HEK293 (cell line): ENCODE measurements at regions not wholly inside any gene's neighbourhood (a gene's known extent, or its start where the extent isn't known, plus 50 kb on each side); places are given as distances from the start of the nearest gene placed in this dataset.

ENCODE experiments used
- CTCF ChIA-PET: fragments of 350-600 bp; formaldehyde crosslinking; extraction: SDS; loops from one replicate; lab custom pipeline; 2021; ENCODE audit warnings: antibody characterized with exemption; lab: Yijun Ruan, JAX
- POLR2A ChIA-PET: fragments of 300-600 bp; formaldehyde crosslinking; extraction: SDS; loops from one replicate; lab custom pipeline; 2020; ENCODE audit warnings: antibody characterized with exemption, inconsistent platforms; lab: Yijun Ruan, JAX
- H3K27ac ChIP-seq: fragments of 200-500 bp; sonication (Bioruptor generic); 2 replicates; pipeline ENCODE4 v1.5.1; 2014; ENCODE audit warnings: low read depth, low read length, control low read depth, inconsistent platforms; ENCODE audit errors: extremely low read depth
- H3K36me3 ChIP-seq, 2 experiments: fragments of 200-500 bp in 1 of 2; sonication (Bioruptor generic) in 1 of 2; 1 replicate in 1 of 2; 2 replicates in 1 of 2; pipeline ENCODE4 v1.5.1; 2014 to 2017; ENCODE audit warnings: inconsistent platforms in 2 of 2, low read length in 2 of 2; ENCODE audit not compliant: control insufficient read depth in 2 of 2, insufficient read depth in 1 of 2
- H3K4me1 ChIP-seq: fragments of 200-500 bp; sonication (Bioruptor generic); 2 replicates; pipeline ENCODE4 v1.5.1; 2014; ENCODE audit warnings: mild to moderate bottlenecking, low read length, inconsistent platforms; ENCODE audit not compliant: control insufficient read depth, insufficient read depth
- H3K4me3 ChIP-seq: 2 replicates; pipeline ENCODE4 v1.5.1; 2011; ENCODE audit warnings: low read depth, mild to moderate bottlenecking, control low read depth, low read length, moderate library complexity
- H3K9me3 ChIP-seq: fragments of 200-500 bp; sonication (Bioruptor generic); 2 replicates; pipeline ENCODE4 v1.5.1; 2014; ENCODE audit warnings: low read depth, low read length, inconsistent platforms; ENCODE audit not compliant: control insufficient read depth, insufficient read depth
- BCL6B ChIP-seq: fragments of 450-650 bp; formaldehyde crosslinking; IDR thresholded peaks from 2 replicates; pipeline ENCODE4 v1.5.1; 2017; ENCODE audit warnings: missing biosample characterization, missing genetic modification characterization
- FEZF1 ChIP-seq: fragments of 450-650 bp; formaldehyde crosslinking; IDR thresholded peaks from 2 replicates; pipeline ENCODE4 v1.5.1; 2016; ENCODE audit warnings: missing biosample characterization, missing genetic modification characterization
- KLF16 ChIP-seq: fragments of 450-650 bp; formaldehyde crosslinking; IDR thresholded peaks from 2 replicates; pipeline ENCODE4 v1.5.1; 2017; ENCODE audit warnings: missing biosample characterization, missing genetic modification characterization
- KLF7 ChIP-seq: fragments of 450-650 bp; formaldehyde crosslinking; IDR thresholded peaks from 2 replicates; pipeline ENCODE4 v1.5.1; 2016; ENCODE audit warnings: missing biosample characterization, missing genetic modification characterization, borderline replicate concordance
- KLF8 ChIP-seq: fragments of 450-650 bp; formaldehyde crosslinking; IDR thresholded peaks from 2 replicates; pipeline ENCODE4 v1.5.1; 2016; ENCODE audit warnings: missing biosample characterization, missing genetic modification characterization
- MZF1 ChIP-seq: fragments of 450-650 bp; formaldehyde crosslinking; IDR thresholded peaks from 2 replicates; pipeline ENCODE4 v1.5.1; 2017; ENCODE audit warnings: missing biosample characterization, missing genetic modification characterization, borderline replicate concordance
- PRDM1 ChIP-seq: fragments of 450-650 bp; formaldehyde crosslinking; IDR thresholded peaks from 2 replicates; pipeline ENCODE4; 2016; ENCODE audit warnings: missing biosample characterization, missing genetic modification characterization
- SP2 ChIP-seq: fragments of 450-650 bp; formaldehyde crosslinking; IDR thresholded peaks from 2 replicates; pipeline ENCODE4 v1.5.1; 2016; ENCODE audit warnings: missing biosample characterization, missing genetic modification characterization
- ZEB2 ChIP-seq: fragments of 450-650 bp; formaldehyde crosslinking; IDR thresholded peaks from 2 replicates; pipeline ENCODE4 v1.5.1; 2016; ENCODE audit warnings: missing biosample characterization, missing genetic modification characterization
- ZFP41 ChIP-seq: fragments of 450-650 bp; formaldehyde crosslinking; IDR thresholded peaks from 2 replicates; pipeline ENCODE4 v1.5.1; 2016; ENCODE audit warnings: missing biosample characterization, missing genetic modification characterization, borderline replicate concordance
- ZNF184 ChIP-seq: fragments of 450-650 bp; IDR thresholded peaks from 2 replicates; pipeline ENCODE4 v1.5.1; 2018; ENCODE audit warnings: missing biosample characterization, mild to moderate bottlenecking, missing genetic modification characterization
- ZNF366 ChIP-seq: fragments of 450-650 bp; formaldehyde crosslinking; conservative IDR thresholded peaks from 2 replicates; pipeline ENCODE4 v1.5.1; 2016; ENCODE audit warnings: missing biosample characterization, missing genetic modification characterization
- ZNF514 ChIP-seq: fragments of 450-650 bp; formaldehyde crosslinking; IDR thresholded peaks from 2 replicates; pipeline ENCODE4 v1.5.1; 2016; ENCODE audit warnings: missing biosample characterization, missing genetic modification characterization
- ZNF518A ChIP-seq: fragments of 450-650 bp; formaldehyde crosslinking; conservative IDR thresholded peaks from 2 replicates; pipeline ENCODE4 v1.5.1; 2016; ENCODE audit warnings: low read depth, missing biosample characterization, missing genetic modification characterization
- ZNF549 ChIP-seq: fragments of 450-650 bp; IDR thresholded peaks from 2 replicates; pipeline ENCODE4 v1.5.1; 2018; ENCODE audit warnings: missing biosample characterization, missing genetic modification characterization, mild to moderate bottlenecking, inconsistent platforms, moderate library complexity
- ZNF558 ChIP-seq: fragments of 450-650 bp; formaldehyde crosslinking; IDR thresholded peaks from 2 replicates; pipeline ENCODE4 v1.5.1; 2016; ENCODE audit warnings: missing biosample characterization, missing genetic modification characterization
- ZNF561 ChIP-seq: fragments of 450-650 bp; IDR thresholded peaks from 2 replicates; pipeline ENCODE4 v1.5.1; 2018; ENCODE audit warnings: missing biosample characterization, missing genetic modification characterization, borderline replicate concordance
- ZNF585B ChIP-seq: fragments of 450-650 bp; formaldehyde crosslinking; IDR thresholded peaks from 2 replicates; pipeline ENCODE4 v1.5.1; 2016; ENCODE audit warnings: missing biosample characterization, missing genetic modification characterization
- ZNF701 ChIP-seq: fragments of 450-650 bp; formaldehyde crosslinking; IDR thresholded peaks from 2 replicates; pipeline ENCODE4 v1.5.1; 2016; ENCODE audit warnings: missing biosample characterization, missing genetic modification characterization
- ZNF768 ChIP-seq: fragments of 450-650 bp; formaldehyde crosslinking; IDR thresholded peaks from 2 replicates; pipeline ENCODE4 v1.5.1; 2018; ENCODE audit warnings: missing biosample characterization, mild to moderate bottlenecking, missing genetic modification characterization
- ZSCAN30 ChIP-seq: fragments of 450-650 bp; IDR thresholded peaks from 2 replicates; pipeline ENCODE4 v1.5.1; 2018; ENCODE audit warnings: missing biosample characterization, mild to moderate bottlenecking, missing genetic modification characterization, moderate library complexity
- ZXDB ChIP-seq: fragments of 450-650 bp; formaldehyde crosslinking; IDR thresholded peaks from 2 replicates; pipeline ENCODE4 v1.5.1; 2016; ENCODE audit warnings: missing biosample characterization, missing genetic modification characterization
- TF ChIP-seq, protein P1 (sequence below): fragments of 450-650 bp; formaldehyde crosslinking; IDR thresholded peaks from 2 replicates; pipeline ENCODE4 v1.5.1; 2016; ENCODE audit warnings: missing biosample characterization, missing genetic modification characterization

DNA sequence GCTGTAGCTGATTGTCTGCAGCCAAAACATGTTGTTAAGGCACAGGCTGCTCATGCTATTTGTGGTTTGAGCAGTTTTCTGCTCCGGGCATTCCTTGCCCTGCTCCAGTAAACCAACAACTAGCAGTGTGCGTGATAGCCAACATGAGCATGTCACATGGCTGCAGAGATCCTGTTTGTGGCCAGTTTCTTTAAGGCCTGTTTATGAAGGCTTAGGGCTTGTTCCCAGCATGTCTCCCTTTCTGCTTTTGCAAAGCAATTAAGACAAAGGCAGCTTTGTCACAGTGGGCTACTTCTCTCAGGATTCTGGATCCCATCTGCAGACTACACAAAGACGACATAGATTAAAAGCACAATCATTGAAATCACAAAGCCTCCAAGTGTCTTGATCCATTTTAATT, 160.5 kb downstream of the ZNF518B start:
- no peaks in the 10 kb centered on the region for H3K9me3 ChIP-seq
- no peak overlapping the region for H3K27ac ChIP-seq
- H3K4me3 ChIP-seq: no peak overlapping the region
- POLR2A ChIA-PET: no interaction called here
- no peaks in the 10 kb centered on the region for H3K4me1 ChIP-seq
- no peaks in the 10 kb centered on the region for H3K36me3 ChIP-seq
- no peak for TF ChIP-seq ZNF561
- TF ChIP-seq ZNF518A: no peak
- TF ChIP-seq ZNF549 (tag by site-specific recombination): no peak
- TF ChIP-seq ZNF585B: no peak
- TF ChIP-seq MZF1 (tag by site-specific recombination): no peak
- TF ChIP-seq ZNF366 (tag by site-specific recombination): no peak
- TF ChIP-seq ZNF514: no peak
- CTCF ChIA-PET: interaction anchor here (0.8 to 1.0 kb wide), 2 partner anchors 10 to 141 kb away, joined by 3 to 5 read pairs; no protein-coding TSS in a partner anchor

GRCh38 chr4:10295301-10295700, 161.9 kb downstream of the ZNF518B start:
- ChIA-PET POLR2A (no interaction called here), CTCF (interaction anchor here (0.6 kb wide), 1 partner anchor 79 kb away, joined by 3 read pairs; no protein-coding TSS in a partner anchor)
- TF ChIP-seq KLF7 (tag by site-specific recombination): no peak
- TF ChIP-seq KLF16 (tag by site-specific recombination): no peak
- no peak for TF ChIP-seq SP2 (tag by site-specific recombination)
- TF ChIP-seq, protein P1, sequence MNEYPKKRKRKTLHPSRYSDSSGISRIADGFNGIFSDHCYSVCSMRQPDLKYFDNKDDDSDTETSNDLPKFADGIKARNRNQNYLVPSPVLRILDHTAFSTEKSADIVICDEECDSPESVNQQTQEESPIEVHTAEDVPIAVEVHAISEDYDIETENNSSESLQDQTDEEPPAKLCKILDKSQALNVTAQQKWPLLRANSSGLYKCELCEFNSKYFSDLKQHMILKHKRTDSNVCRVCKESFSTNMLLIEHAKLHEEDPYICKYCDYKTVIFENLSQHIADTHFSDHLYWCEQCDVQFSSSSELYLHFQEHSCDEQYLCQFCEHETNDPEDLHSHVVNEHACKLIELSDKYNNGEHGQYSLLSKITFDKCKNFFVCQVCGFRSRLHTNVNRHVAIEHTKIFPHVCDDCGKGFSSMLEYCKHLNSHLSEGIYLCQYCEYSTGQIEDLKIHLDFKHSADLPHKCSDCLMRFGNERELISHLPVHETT (tag by site-specific recombination): no peak
- Histone ChIP-seq H3K4me1 (no peaks in the 10 kb centered on the region), H3K4me3 (no peak overlapping the region), H3K9me3 (no peaks in the 10 kb centered on the region), H3K27ac (no peak overlapping the region), H3K36me3 (no peaks in the 10 kb centered on the region)

DNA sequence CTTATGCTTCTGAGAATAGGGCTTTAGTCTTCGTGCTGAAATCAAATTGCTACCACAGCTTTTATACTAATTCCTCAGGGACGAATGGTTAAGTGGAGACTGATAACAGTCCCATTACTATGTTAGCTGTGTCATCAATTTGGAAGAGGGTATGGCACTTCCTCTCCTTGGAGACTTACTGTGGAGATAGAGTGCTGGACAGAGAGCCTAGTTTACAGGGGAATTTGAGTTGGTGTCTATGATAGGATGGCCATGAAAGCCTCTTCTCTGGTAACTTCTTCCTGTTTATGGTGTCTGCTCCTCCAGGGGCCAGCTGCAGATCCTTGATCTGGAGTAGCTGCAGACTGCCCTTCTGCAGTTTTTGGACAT, 167.7 kb downstream of the ZNF518B start:
- Histone ChIP-seq H3K4me3 (no peak overlapping the region), H3K9me3 (no peaks in the 10 kb centered on the region), H3K36me3 (no peaks in the 10 kb centered on the region), H3K27ac (no peak overlapping the region), H3K4me1 (no peaks in the 10 kb centered on the region)
- CTCF ChIA-PET: no interaction called here
- POLR2A ChIA-PET: no interaction called here
- TF ChIP-seq KLF16 (tag by site-specific recombination) (no peak), FEZF1 (tag by site-specific recombination) (no peak), ZFP41 (tag by site-specific recombination) (no peak), ZXDB (tag by site-specific recombination) (no peak), ZNF701 (no peak), BCL6B (tag by site-specific recombination) (no peak), ZEB2 (tag by site-specific recombination) (no peak), ZSCAN30 (tag by site-specific recombination) (no peak), PRDM1 (tag by site-specific recombination) (no peak), ZNF558 (tag by site-specific recombination) (no peak), KLF8 (tag by site-specific recombination) (no peak), ZNF184 (tag by site-specific recombination) (no peak), ZNF768 (tag by site-specific recombination) (no peak)
